Left lung (tissue), 4 donors: ENCODE measurements at regions not wholly inside any gene's neighbourhood (a gene's known extent, or its start where the extent isn't known, plus 50 kb on each side); places are given as distances from the start of the nearest gene placed in this dataset.

ENCODE experiments used
- ATAC-seq: fragments of 200-7000 bp; cut with Tn5 transposase; one replicate; pipeline ENCODE4 v1.9.1; 2020; ENCODE audit warnings: moderate library complexity
- DNase-seq, 4 donors: peaks; one replicate each; pipeline ENCODE4 v3.0.0-alpha.2; 2013 to 2020
- H3K27ac ChIP-seq, 2 donors: fragments of 200-600 bp; sonication (generic) in 1 of 2; one replicate each; pipeline versions ENCODE4 v1.5.0 to v1.8.0; 2020 to 2021
- H3K27me3 ChIP-seq, 2 donors: fragments of 200-600 bp; sonication (generic) in 1 of 2; one replicate each; pipeline versions ENCODE4 v1.5.0 to v1.8.0; 2020 to 2021
- H3K36me3 ChIP-seq, 2 donors: fragments of 200-600 bp; sonication (generic) in 1 of 2; one replicate each; pipeline versions ENCODE4 v1.5.0 to v1.8.0; 2020 to 2021
- H3K4me1 ChIP-seq, 2 donors: fragments of 200-600 bp; one replicate each; pipeline ENCODE4 v1.8.0; 2021
- H3K4me3 ChIP-seq, 2 donors: fragments of 200-600 bp; sonication (generic) in 1 of 2; one replicate each; pipeline versions ENCODE4 v1.5.0 to v1.8.0; 2020 to 2021; ENCODE audit warnings: mild to moderate bottlenecking in 1 of 2
- H3K9me3 ChIP-seq, 2 donors: fragments of 200-600 bp; sonication (generic) in 1 of 2; one replicate each; pipeline versions ENCODE4 v1.5.0 to v1.8.0; 2020 to 2021
- CTCF ChIP-seq, 2 donors: fragments of 200-600 bp; sonication (generic) in 1 of 2; IDR thresholded peaks; one replicate each; pipeline versions ENCODE4 v1.5.0 to v1.8.0; 2021; ENCODE audit warnings: antibody characterized with exemption in 2 of 2
- intact Hi-C, 2 donors: fragments of 100-400 bp; cut with DNase I; formaldehyde crosslinking; loops; one replicate each; pipeline versions ENCODE4 v1.11.2 to v1.14.2; 2022
- donor health status: DM: no; HTN: yes; CAD: no.
- donor health status: DM: no; HTN: no; CAD: no.

GRCh38 chr21:17451364-17451891, 61.4 kb upstream of the CXADR start:
- peaks cover 0 to 7% of the 10 kb centered on the region in 2 donors for H3K4me1 ChIP-seq
- no peaks in the 10 kb centered on the region for H3K9me3 ChIP-seq
- H3K27ac ChIP-seq = peak overlapping the region in 1 of 2 donors; percentile 33
- TF ChIP-seq CTCF (IDR thresholded peaks at IDR 0.05) = no peak
- intact Hi-C loops = no loop called here
- no peaks in the 10 kb centered on the region for H3K36me3 ChIP-seq
- ATAC-seq = peak; percentile 71
- H3K4me3 ChIP-seq = no peak overlapping the region
- no peak for DNase-seq
- H3K27me3 ChIP-seq = peaks cover 0 to 4% of the 10 kb centered on the region in 2 donors

GRCh38 chr21:17454315-17455027, 58.4 kb upstream of the CXADR start:
- intact Hi-C loops = no loop called here
- Histone ChIP-seq H3K4me1 (peaks cover 0 to 7% of the 10 kb centered on the region in 2 donors), H3K36me3 (no peaks in the 10 kb centered on the region), H3K4me3 (no peak overlapping the region), H3K27me3 (peaks cover 0 to 4% of the 10 kb centered on the region in 2 donors), H3K9me3 (no peaks in the 10 kb centered on the region), H3K27ac (no peak overlapping the region)
- no peak for TF ChIP-seq CTCF (IDR thresholded peaks at IDR 0.05)
- peak; percentile 49 for ATAC-seq
- DNase-seq = no peak

- H3K27me3 ChIP-seq = peaks cover 0 to 4% of the 10 kb centered on the region in 2 donors
- H3K36me3 ChIP-seq = no peaks in the 10 kb centered on the region
- intact Hi-C loops = no loop called here
- DNase-seq (no peak), ATAC-seq (no peak)
- peaks cover 0 to 7% of the 10 kb centered on the region in 2 donors for H3K4me1 ChIP-seq
- no peak overlapping the region for H3K4me3 ChIP-seq
- no peak for TF ChIP-seq CTCF (IDR thresholded peaks at IDR 0.05)
- no peak overlapping the region for H3K27ac ChIP-seq
- no peaks in the 10 kb centered on the region for H3K9me3 ChIP-seq
Measured at GRCh38 chr21:17455028-17455353, 57.9 kb upstream of the CXADR start.

DNA sequence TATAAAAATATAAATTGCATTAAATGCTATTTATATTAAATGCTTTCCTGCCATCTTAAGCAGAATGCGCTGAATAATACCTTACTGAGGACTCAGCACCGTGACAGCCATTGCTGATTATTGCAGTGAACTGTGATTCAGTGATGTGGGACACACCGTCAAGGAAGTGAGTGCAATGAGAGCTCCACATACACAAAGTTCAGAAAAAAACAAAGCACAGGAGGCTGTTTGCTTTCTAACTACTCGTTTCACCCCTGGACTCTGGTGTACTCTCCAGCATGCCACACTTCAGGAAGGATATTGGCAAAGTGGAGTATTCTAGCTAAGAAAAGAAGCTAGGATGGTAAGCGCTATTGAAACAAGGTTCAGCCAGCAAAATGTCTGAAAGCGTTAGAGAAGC, 57.4 kb upstream of the CXADR start:
- ATAC-seq = peak; percentile 20
- Histone ChIP-seq H3K4me1 (peaks cover 0 to 7% of the 10 kb centered on the region in 2 donors), H3K4me3 (no peak overlapping the region), H3K36me3 (no peaks in the 10 kb centered on the region), H3K9me3 (no peaks in the 10 kb centered on the region), H3K27ac (no peak overlapping the region), H3K27me3 (peaks cover 0 to 4% of the 10 kb centered on the region in 2 donors)
- no peak for TF ChIP-seq CTCF (IDR thresholded peaks at IDR 0.05)
- intact Hi-C loops = no loop called here
- DNase-seq = no peak

- intact Hi-C loops = no loop called here
- DNase-seq (no peak), ATAC-seq (no peak)
- Histone ChIP-seq H3K9me3 (no peaks in the 10 kb centered on the region), H3K27me3 (peaks cover 0 to 4% of the 10 kb centered on the region in 2 donors), H3K4me3 (no peak overlapping the region), H3K4me1 (peaks cover 0 to 5% of the 10 kb centered on the region in 2 donors), H3K27ac (no peak overlapping the region), H3K36me3 (no peaks in the 10 kb centered on the region)
- no peak for TF ChIP-seq CTCF (IDR thresholded peaks at IDR 0.05)
Measured at GRCh38 chr21:17458279-17458678, 54.6 kb upstream of the CXADR start.
